ENCODE measurements at regions not wholly inside any gene's neighbourhood (a gene's known extent, or its start where the extent isn't known, plus 50 kb on each side); places are given as distances from the start of the nearest gene placed in this dataset.

DNA sequence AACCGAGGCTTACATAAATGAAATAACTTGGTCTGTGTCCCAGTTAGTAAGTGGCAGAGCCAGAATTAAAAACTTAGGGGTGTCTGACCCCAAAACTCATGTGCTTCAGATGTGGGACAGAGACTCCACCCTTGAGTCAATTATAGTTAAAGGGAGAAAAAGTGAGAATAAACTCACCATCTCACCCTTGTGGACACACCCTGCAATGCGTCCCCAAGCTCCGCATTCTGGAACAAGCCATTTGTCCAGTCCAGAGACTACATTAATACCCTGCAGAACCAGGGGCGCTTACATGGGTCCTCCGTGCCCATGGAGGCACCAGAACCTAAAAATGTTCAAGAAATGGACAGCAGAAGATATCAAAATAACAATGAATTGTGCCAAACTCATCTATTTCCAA is 207.0 kb upstream of the ZNF507 start:
- TF ChIP-seq, protein P1, sequence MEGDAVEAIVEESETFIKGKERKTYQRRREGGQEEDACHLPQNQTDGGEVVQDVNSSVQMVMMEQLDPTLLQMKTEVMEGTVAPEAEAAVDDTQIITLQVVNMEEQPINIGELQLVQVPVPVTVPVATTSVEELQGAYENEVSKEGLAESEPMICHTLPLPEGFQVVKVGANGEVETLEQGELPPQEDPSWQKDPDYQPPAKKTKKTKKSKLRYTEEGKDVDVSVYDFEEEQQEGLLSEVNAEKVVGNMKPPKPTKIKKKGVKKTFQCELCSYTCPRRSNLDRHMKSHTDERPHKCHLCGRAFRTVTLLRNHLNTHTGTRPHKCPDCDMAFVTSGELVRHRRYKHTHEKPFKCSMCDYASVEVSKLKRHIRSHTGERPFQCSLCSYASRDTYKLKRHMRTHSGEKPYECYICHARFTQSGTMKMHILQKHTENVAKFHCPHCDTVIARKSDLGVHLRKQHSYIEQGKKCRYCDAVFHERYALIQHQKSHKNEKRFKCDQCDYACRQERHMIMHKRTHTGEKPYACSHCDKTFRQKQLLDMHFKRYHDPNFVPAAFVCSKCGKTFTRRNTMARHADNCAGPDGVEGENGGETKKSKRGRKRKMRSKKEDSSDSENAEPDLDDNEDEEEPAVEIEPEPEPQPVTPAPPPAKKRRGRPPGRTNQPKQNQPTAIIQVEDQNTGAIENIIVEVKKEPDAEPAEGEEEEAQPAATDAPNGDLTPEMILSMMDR (IDR thresholded peaks at IDR 0.05; ENCODE audit: insufficient read depth, low read length, missing control alignments): no peak
- no peak for DNase-seq (ENCODE audit: low read depth, low spot score)
- POLR2A ChIA-PET: no interaction called here
- CTCF ChIA-PET: no interaction called here
- H3K4me3 ChIP-seq (ENCODE audit: low read depth, low read length): no peak overlapping the region

DNA sequence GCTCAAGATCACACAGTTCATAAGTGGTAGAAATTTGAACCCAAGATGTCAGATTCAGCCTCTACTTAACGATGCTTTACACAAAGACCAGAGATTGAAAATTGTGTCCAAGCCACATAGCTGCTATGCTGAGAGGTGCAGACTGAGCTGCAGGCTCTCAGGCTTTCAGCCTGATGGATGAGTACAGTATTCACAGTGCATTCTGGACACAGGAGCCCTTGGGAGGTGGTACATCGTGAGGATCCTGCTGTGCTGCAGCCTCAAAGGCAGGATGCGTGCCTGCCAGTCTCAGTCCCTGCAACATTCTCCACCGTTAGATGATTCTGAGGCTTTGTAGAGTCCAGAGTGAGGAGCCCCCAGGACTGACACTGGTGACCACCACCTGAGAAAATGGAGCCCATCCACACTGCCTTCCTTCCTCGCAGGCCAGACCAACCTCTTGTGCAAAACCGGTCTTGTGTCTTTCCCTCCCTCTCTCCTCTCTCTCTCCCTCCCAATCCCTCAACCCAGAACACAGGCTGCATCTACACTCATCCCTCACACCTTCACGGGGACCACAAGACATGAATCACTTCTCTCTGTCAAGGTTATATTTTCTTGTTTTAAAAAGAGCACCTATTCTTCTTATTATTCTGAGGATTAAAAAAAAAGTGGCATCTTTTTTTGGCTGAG is 203.4 kb upstream of the ZNF507 start:
- CTCF ChIA-PET: no interaction called here
- TF ChIP-seq, protein P1 (IDR thresholded peaks at IDR 0.05; ENCODE audit: insufficient read depth, low read length, missing control alignments): no peak
- H3K4me3 ChIP-seq (ENCODE audit: low read depth, low read length): no peak overlapping the region
- POLR2A ChIA-PET: no interaction called here
- no peak for DNase-seq (ENCODE audit: low read depth, low spot score)

DNA sequence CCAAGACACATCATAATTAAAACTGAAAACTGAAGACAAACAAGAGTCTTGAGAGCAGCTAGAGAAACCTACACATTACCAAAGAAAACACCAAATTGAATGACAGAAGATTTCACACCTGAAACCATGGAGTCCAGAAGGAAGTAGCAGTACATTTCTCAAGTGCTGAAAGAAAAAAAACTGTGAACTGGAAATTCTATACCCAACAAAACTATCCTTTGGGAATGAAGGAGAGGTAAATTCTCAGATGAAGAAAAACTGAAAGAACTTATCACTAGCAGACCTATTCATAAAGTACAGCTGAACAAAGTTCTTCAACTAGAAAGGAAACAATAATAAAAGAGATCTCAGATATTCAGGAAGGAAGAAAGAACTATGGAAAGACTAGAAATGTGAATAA is 198.7 kb upstream of the ZNF507 start:
- POLR2A ChIA-PET: no interaction called here

DNA sequence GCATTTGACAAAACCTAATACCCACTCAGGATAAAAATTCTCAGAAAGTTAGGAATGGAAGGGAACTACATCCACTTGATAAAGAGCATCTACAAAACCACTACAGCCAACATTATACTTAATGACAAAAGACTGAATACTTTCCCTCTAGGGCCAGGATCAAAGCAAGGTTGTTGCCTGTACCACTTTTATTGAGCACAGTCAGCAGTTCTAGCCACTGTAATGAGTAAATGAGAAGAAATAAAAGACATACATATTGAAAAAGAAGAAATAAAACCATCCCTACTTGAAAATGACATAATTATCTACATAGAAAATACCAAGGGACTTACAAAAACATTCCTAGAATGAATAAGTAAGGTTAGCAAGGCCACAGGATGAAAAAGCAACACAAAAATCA is 194.8 kb upstream of the ZNF507 start:
- POLR2A ChIA-PET: no interaction called here
- H3K4me3 ChIP-seq (ENCODE audit: low read depth, low read length): no peak overlapping the region
- TF ChIP-seq, protein P1 (IDR thresholded peaks at IDR 0.05; ENCODE audit: insufficient read depth, low read length, missing control alignments): no peak
- no peak for DNase-seq (ENCODE audit: low read depth, low spot score)
- CTCF ChIA-PET: no interaction called here

More for the DNA sequence above, 198.7 kb upstream of the ZNF507 start:
- H3K4me3 ChIP-seq (ENCODE audit: low read depth, low read length): no peak overlapping the region
- no peak for DNase-seq (ENCODE audit: low read depth, low spot score)
- TF ChIP-seq, protein P1 (IDR thresholded peaks at IDR 0.05; ENCODE audit: insufficient read depth, low read length, missing control alignments): no peak
- CTCF ChIA-PET: no interaction called here

DNA sequence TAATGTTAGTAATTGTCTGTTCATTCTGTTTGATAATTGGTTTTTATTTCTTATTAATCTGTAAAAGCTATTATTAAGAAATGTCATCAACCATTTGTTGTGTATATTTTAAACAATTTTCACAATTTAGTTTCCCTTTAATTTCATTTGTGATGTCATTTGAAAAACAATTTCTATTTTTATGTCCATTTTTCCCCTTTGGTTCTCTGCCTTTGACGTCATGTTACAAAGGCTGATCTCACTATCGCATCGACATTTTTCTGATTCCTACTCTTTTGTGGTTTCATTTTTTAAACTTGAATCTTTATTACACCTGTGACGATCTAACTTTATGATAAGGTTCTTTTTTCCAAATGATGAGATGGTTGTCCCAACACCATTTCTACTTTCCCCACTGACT is 191.0 kb upstream of the ZNF507 start:
- ChIA-PET POLR2A (no interaction called here), CTCF (interaction anchor here (0.6 kb wide), 1 partner anchor 1471 kb away, joined by 3 read pairs; no protein-coding TSS in a partner anchor)
- H3K4me3 ChIP-seq (ENCODE audit: low read depth, low read length): no peak overlapping the region
- TF ChIP-seq, protein P1 (IDR thresholded peaks at IDR 0.05; ENCODE audit: insufficient read depth, low read length, missing control alignments): no peak
- no peak for DNase-seq (ENCODE audit: low read depth, low spot score)

DNA sequence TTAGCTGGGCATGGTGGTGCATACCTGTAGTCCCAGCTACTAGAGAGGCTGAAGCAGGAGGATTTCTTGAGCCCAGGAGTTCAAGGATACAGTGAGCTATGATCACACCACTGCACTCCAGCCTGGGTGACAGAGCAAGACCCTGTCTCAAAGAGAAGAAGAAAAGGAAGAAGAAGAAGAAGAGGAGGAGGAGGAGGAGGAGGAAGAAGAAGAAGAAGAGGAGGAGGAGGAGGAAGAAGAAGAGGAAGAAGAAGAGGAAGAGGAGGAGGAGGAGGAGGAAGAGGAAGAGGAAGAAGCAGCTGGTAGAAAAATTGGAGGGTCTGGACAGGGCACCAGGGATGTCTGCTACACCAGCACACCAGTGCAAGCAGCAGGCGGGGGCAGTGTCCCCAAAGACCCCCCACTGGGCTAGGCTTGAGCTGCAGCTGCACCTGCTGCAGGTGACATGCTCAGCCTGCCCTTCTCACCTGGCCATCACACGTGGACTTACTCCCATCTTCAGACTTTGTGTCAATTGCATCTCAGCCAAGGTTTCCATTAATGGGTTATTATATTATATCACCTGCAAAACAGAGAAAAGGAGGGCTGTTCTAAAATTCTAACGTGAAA is 180.9 kb upstream of the ZNF507 start:
- no peak overlapping the region for H3K4me3 ChIP-seq (ENCODE audit: low read depth, low read length)
- TF ChIP-seq, protein P1 (IDR thresholded peaks at IDR 0.05; ENCODE audit: insufficient read depth, low read length, missing control alignments): no peak
- CTCF ChIA-PET: no interaction called here
- POLR2A ChIA-PET: no interaction called here
- DNase-seq (ENCODE audit: low read depth, low spot score): no peak

Measured in AG04449 (cell line).